WI38 (cell line): ENCODE measurements at regions not wholly inside any gene's neighbourhood (a gene's known extent, or its start where the extent isn't known, plus 50 kb on each side); places are given as distances from the start of the nearest gene placed in this dataset.

Experiments
- H3K4me3 ChIP-seq: 2 replicates; pipeline ENCODE4 v1.5.1; 2011; ENCODE audit warnings: low read depth, mild to moderate bottlenecking, control low read depth, low read length
- CTCF ChIP-seq: IDR thresholded peaks from 2 replicates; pipeline ENCODE4 v1.5.1; 2012; ENCODE audit warnings: low read depth, mild to moderate bottlenecking, control low read depth, low read length

- TF ChIP-seq CTCF, result no peak
- no peak overlapping the region for H3K4me3 ChIP-seq
Observed at GRCh38 chr1:194816859-194817258, 1630.4 kb upstream of the B3GALT2 start.

- no peak overlapping the region for H3K4me3 ChIP-seq
- no peak for TF ChIP-seq CTCF
Observed at GRCh38 chr1:194813096-194813495, 1626.7 kb upstream of the B3GALT2 start.

- no peak for TF ChIP-seq CTCF
- no peak overlapping the region for H3K4me3 ChIP-seq
Observed at GRCh38 chr1:194809665-194810064, 1623.3 kb upstream of the B3GALT2 start.

- no peak for TF ChIP-seq CTCF
- H3K4me3 ChIP-seq, result no peak overlapping the region
Observed at GRCh38 chr1:194809215-194809614, 1622.8 kb upstream of the B3GALT2 start.

GRCh38 chr1:194807530-194808220 lies 1621.3 kb upstream of the B3GALT2 start:
- H3K4me3 ChIP-seq, result no peak overlapping the region
- no peak for TF ChIP-seq CTCF

- no peak overlapping the region for H3K4me3 ChIP-seq
- no peak for TF ChIP-seq CTCF
Observed at GRCh38 chr1:194802572-194802971, 1616.2 kb upstream of the B3GALT2 start.

GRCh38 chr1:194795917-194796593 lies 1609.6 kb upstream of the B3GALT2 start:
- TF ChIP-seq CTCF, result no peak
- H3K4me3 ChIP-seq, result no peak overlapping the region
